ENCODE measurements at regions not wholly inside any gene's neighbourhood (a gene's known extent, or its start where the extent isn't known, plus 50 kb on each side); places are given as distances from the start of the nearest gene placed in this dataset.

GRCh38 chr7:131234719-131235488 lies 92.8 kb upstream of the MKLN1 start:
- Histone ChIP-seq H4K20me1 (ENCODE audit: insufficient read depth, low read length) (no peaks in the 10 kb centered on the region), H2AFZ (ENCODE audit: low read length) (no peak overlapping the region), H3F3A (ENCODE audit: insufficient read depth, low read length) (peaks cover 14% of the 10 kb centered on the region), H3K9ac (ENCODE audit: low read length) (no peak overlapping the region), H3K27me3 (replicated peaks; ENCODE audit: insufficient read depth, low read length) (no peaks in the 10 kb centered on the region), H3K4me1 (ENCODE audit: low read length) (peaks cover 15% of the 10 kb centered on the region), H3K4me3 (ENCODE audit: low read length) (no peak overlapping the region), H3K79me2 (ENCODE audit: low read length) (no peaks in the 10 kb centered on the region), H3K36me3 (replicated peaks; ENCODE audit: insufficient read depth, low read length) (no peaks in the 10 kb centered on the region), H3K9me3 (replicated peaks; ENCODE audit: insufficient read depth, low read length) (no peaks in the 10 kb centered on the region), H3K9me2 (replicated peaks; ENCODE audit: insufficient read depth, low read length) (no peaks in the 10 kb centered on the region), H3K4me2 (ENCODE audit: low read depth, low read length) (no peak overlapping the region), H3K27ac (ENCODE audit: low read length) (no peak overlapping the region)
- no peak for DNase-seq
- TF ChIP-seq EZH2phosphoT487 (IDR thresholded peaks at IDR 0.05; ENCODE audit: low read length) (no peak), EZH2 (optimal IDR thresholded peaks at IDR 0.05; ENCODE audit: low read depth, low read length) (no peak), CTCF (IDR thresholded peaks at IDR 0.05; ENCODE audit: low read length) (no peak)

GRCh38 chr7:131235489-131236317 lies 92.0 kb upstream of the MKLN1 start:
- Histone ChIP-seq H3K36me3 (replicated peaks; ENCODE audit: insufficient read depth, low read length) (no peaks in the 10 kb centered on the region), H3K79me2 (ENCODE audit: low read length) (no peaks in the 10 kb centered on the region), H3K4me3 (ENCODE audit: low read length) (no peak overlapping the region), H3K4me1 (ENCODE audit: low read length) (peaks cover 11% of the 10 kb centered on the region), H3K9me2 (replicated peaks; ENCODE audit: insufficient read depth, low read length) (no peaks in the 10 kb centered on the region), H3K4me2 (ENCODE audit: low read depth, low read length) (no peak overlapping the region), H3F3A (ENCODE audit: insufficient read depth, low read length) (peaks cover 14% of the 10 kb centered on the region), H4K20me1 (ENCODE audit: insufficient read depth, low read length) (no peaks in the 10 kb centered on the region), H3K27ac (ENCODE audit: low read length) (no peak overlapping the region), H3K27me3 (replicated peaks; ENCODE audit: insufficient read depth, low read length) (no peaks in the 10 kb centered on the region), H3K9ac (ENCODE audit: low read length) (no peak overlapping the region), H3K9me3 (replicated peaks; ENCODE audit: insufficient read depth, low read length) (no peaks in the 10 kb centered on the region), H2AFZ (ENCODE audit: low read length) (no peak overlapping the region)
- no peak for TF ChIP-seq EZH2 (optimal IDR thresholded peaks at IDR 0.05; ENCODE audit: low read depth, low read length)
- TF ChIP-seq EZH2phosphoT487 (IDR thresholded peaks at IDR 0.05; ENCODE audit: low read length) = no peak
- no peak for TF ChIP-seq CTCF (IDR thresholded peaks at IDR 0.05; ENCODE audit: low read length)
- DNase-seq = no peak

- Histone ChIP-seq H4K20me1 (ENCODE audit: insufficient read depth, low read length) (no peaks in the 10 kb centered on the region), H3K9me3 (replicated peaks; ENCODE audit: insufficient read depth, low read length) (no peaks in the 10 kb centered on the region), H3K79me2 (ENCODE audit: low read length) (no peaks in the 10 kb centered on the region), H3F3A (ENCODE audit: insufficient read depth, low read length) (peaks cover 9% of the 10 kb centered on the region), H2AFZ (ENCODE audit: low read length) (no peak overlapping the region), H3K9ac (ENCODE audit: low read length) (no peak overlapping the region), H3K27ac (ENCODE audit: low read length) (no peak overlapping the region), H3K4me2 (ENCODE audit: low read depth, low read length) (no peak overlapping the region), H3K27me3 (replicated peaks; ENCODE audit: insufficient read depth, low read length) (no peaks in the 10 kb centered on the region), H3K4me1 (ENCODE audit: low read length) (peaks cover 6% of the 10 kb centered on the region), H3K9me2 (replicated peaks; ENCODE audit: insufficient read depth, low read length) (no peaks in the 10 kb centered on the region), H3K4me3 (ENCODE audit: low read length) (no peak overlapping the region), H3K36me3 (replicated peaks; ENCODE audit: insufficient read depth, low read length) (no peaks in the 10 kb centered on the region)
- no peak for TF ChIP-seq EZH2phosphoT487 (IDR thresholded peaks at IDR 0.05; ENCODE audit: low read length)
- no peak for TF ChIP-seq CTCF (IDR thresholded peaks at IDR 0.05; ENCODE audit: low read length)
- no peak for TF ChIP-seq EZH2 (optimal IDR thresholded peaks at IDR 0.05; ENCODE audit: low read depth, low read length)
- no peak for DNase-seq
These were observed 91.4 kb upstream of the MKLN1 start for GRCh38 chr7:131236318-131236672.
